Sigmoid colon (tissue), 6 donors: ENCODE measurements at regions not wholly inside any gene's neighbourhood (a gene's known extent, or its start where the extent isn't known, plus 50 kb on each side); places are given as distances from the start of the nearest gene placed in this dataset.

Experiments
- DNase-seq: peaks from one replicate; pipeline ENCODE4 v3.0.0-alpha.2; 2019
- H3K27ac ChIP-seq, 4 donors: fragments of 200-600 bp; sonication (generic); one replicate each; pipeline ENCODE4 v1.5.1; 2016 to 2019; ENCODE audit warnings: mild to moderate bottlenecking in 1 of 4
- H3K27me3 ChIP-seq, 3 donors: fragments of 200-600 bp; sonication (generic); one replicate each; pipeline ENCODE4 v1.5.1; 2019; ENCODE audit warnings: mild to moderate bottlenecking in 1 of 3
- H3K36me3 ChIP-seq, 4 donors: fragments of 200-600 bp; sonication (generic); one replicate each; pipeline ENCODE4 v1.5.1; 2016 to 2019
- H3K4me1 ChIP-seq, 4 donors: fragments of 200-600 bp; sonication (generic); one replicate each; pipeline ENCODE4 v1.5.1; 2017 to 2019
- H3K4me3 ChIP-seq, 4 donors: fragments of 200-600 bp; sonication (generic); one replicate each; pipeline ENCODE4 v1.5.1; 2017 to 2019; ENCODE audit warnings: mild to moderate bottlenecking in 2 of 4, moderate library complexity in 1 of 4
- H3K9me3 ChIP-seq, 4 donors: fragments of 200-600 bp in 3 of 4; sonication (generic) in 3 of 4; one replicate each; pipeline versions ENCODE4 v1.5.1 to v1.6.1; 2013 to 2019
- EP300 ChIP-seq, 4 donors: sonication (generic); formaldehyde crosslinking; IDR thresholded peaks; one replicate each; pipeline ENCODE4 v1.6.1; 2017; ENCODE audit warnings: antibody characterized with exemption in 4 of 4
- POLR2A ChIP-seq, 2 donors: fragments of 450-650 bp; IDR thresholded peaks; one replicate each; pipeline ENCODE4 v1.6.1; 2016; ENCODE audit warnings: antibody characterized with exemption in 2 of 2, mild to moderate bottlenecking in 2 of 2, moderate library complexity in 2 of 2
- POLR2AphosphoS5 ChIP-seq, 4 donors: sonication (generic); formaldehyde crosslinking; IDR thresholded peaks; one replicate each; pipeline ENCODE4 v1.6.1; 2017; ENCODE audit warnings: antibody characterized with exemption in 4 of 4
- WGBS, 2 donors: extraction: QIAGEN DNeasy Blood & Tissue Kit; methylation state at CpG; one replicate each; pipeline ENCODE4 v1.1.7; 2013; 5-methylcytosine and 5-hydroxymethylcytosine counted together
- intact Hi-C: fragments of 100-400 bp; cut with DNase I; formaldehyde crosslinking; loops from one replicate; pipeline ENCODE4 v1.15.1; 2023
- TF ChIP-seq, protein P1 (sequence below), 4 experiments: fragments of 450-650 bp in 3 of 4; fragments of 200-600 bp in 1 of 4; IDR thresholded peaks; one replicate each; pipeline ENCODE4 v1.5.1; 2016 to 2019; ENCODE audit warnings: antibody characterized with exemption in 4 of 4, mild to moderate bottlenecking in 3 of 4, moderate library complexity in 2 of 4
- donor health status: healthy with polysubstance abuse.
- donor health status: healthy.

DNA sequence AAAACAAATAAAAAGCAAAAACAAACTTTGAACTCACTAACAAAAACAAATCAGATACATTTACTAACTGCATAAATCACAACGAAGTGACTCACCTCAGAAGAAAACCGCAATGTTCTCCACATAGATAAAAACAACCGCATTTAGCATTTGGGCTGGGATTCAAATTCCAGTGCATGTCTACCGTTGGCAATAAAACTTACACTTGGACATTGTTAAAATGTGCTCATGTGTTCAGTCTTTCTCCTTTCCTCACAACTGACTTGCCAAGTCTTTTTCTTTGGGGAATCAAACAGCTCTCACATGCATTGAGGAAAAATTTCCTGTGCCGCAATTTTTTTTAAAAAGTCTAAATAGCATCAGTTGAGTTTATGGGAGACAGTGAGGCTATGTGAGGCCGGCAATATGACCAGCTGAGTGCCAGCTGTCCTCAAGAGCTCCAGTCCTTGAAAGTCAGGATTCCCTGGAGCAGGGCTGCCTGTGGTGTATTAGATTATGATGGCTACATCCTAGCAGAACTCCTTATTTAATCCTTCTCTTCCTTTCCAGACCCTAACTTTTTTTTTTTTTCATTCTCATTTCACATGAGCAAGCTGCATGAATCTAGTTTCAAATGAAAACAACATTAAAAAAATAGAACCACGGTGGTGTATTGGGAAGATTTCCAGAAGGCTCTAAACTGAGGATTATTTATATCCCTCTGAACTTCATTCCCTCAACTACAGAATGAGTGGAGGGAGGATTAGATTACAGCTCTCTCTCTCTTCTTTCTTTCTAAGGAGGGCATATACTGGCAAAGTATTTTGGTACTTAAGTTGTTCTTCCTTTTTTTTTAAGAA is 70.2 kb upstream of the MEIS1 start:
- Histone ChIP-seq H3K4me3 (peak overlapping the region in 1 of 4 donors; percentile 12), H3K36me3 (no peaks in the 10 kb centered on the region), H3K4me1 (peaks cover 0 to 50% (median 24%) of the 10 kb centered on the region in 4 donors), H3K9me3 (no peaks in the 10 kb centered on the region), H3K27ac (peak overlapping the region in 3 of 4 donors; percentile 68 to 81 (median 79)), H3K27me3 (no peaks in the 10 kb centered on the region)
- TF ChIP-seq, protein P1, sequence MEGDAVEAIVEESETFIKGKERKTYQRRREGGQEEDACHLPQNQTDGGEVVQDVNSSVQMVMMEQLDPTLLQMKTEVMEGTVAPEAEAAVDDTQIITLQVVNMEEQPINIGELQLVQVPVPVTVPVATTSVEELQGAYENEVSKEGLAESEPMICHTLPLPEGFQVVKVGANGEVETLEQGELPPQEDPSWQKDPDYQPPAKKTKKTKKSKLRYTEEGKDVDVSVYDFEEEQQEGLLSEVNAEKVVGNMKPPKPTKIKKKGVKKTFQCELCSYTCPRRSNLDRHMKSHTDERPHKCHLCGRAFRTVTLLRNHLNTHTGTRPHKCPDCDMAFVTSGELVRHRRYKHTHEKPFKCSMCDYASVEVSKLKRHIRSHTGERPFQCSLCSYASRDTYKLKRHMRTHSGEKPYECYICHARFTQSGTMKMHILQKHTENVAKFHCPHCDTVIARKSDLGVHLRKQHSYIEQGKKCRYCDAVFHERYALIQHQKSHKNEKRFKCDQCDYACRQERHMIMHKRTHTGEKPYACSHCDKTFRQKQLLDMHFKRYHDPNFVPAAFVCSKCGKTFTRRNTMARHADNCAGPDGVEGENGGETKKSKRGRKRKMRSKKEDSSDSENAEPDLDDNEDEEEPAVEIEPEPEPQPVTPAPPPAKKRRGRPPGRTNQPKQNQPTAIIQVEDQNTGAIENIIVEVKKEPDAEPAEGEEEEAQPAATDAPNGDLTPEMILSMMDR (IDR thresholded peaks at IDR 0.05): no peak
- TF ChIP-seq EP300 (IDR thresholded peaks at IDR 0.05): peak in 3 of 4 donors; percentile 32 to 68 (median 32)
- no peak for TF ChIP-seq POLR2A (IDR thresholded peaks at IDR 0.05)
- TF ChIP-seq POLR2AphosphoS5 (IDR thresholded peaks at IDR 0.05): peak; percentile 61 to 84 (median 78)
- intact Hi-C loops: loop anchor here (5.0 kb wide), 1 partner anchor 63 kb away; no protein-coding TSS in a partner anchor
- DNase-seq: peak; percentile 79
- 34 to 63% methylated on average over 7 of the region's 7 CpGs for WGBS, 2 donors

GRCh38 chr2:66362701-66363100 is 72.2 kb upstream of the MEIS1 start:
- Histone ChIP-seq H3K4me3 (no peak overlapping the region), H3K27ac (peak overlapping the region in 2 of 4 donors; percentile 44 to 81), H3K9me3 (no peaks in the 10 kb centered on the region), H3K4me1 (peaks cover 0 to 50% (median 24%) of the 10 kb centered on the region in 4 donors), H3K36me3 (no peaks in the 10 kb centered on the region), H3K27me3 (no peaks in the 10 kb centered on the region)
- intact Hi-C loops: loop anchor here (5.0 kb wide), 1 partner anchor 65 kb away; no protein-coding TSS in a partner anchor
- 70 to 73% methylated on average over 6 of the region's 6 CpGs for WGBS, 2 donors
- TF ChIP-seq POLR2AphosphoS5 (IDR thresholded peaks at IDR 0.05) (no peak), POLR2A (IDR thresholded peaks at IDR 0.05) (no peak), EP300 (IDR thresholded peaks at IDR 0.05) (no peak)
- TF ChIP-seq, protein P1 (IDR thresholded peaks at IDR 0.05): no peak
- DNase-seq: no peak

DNA sequence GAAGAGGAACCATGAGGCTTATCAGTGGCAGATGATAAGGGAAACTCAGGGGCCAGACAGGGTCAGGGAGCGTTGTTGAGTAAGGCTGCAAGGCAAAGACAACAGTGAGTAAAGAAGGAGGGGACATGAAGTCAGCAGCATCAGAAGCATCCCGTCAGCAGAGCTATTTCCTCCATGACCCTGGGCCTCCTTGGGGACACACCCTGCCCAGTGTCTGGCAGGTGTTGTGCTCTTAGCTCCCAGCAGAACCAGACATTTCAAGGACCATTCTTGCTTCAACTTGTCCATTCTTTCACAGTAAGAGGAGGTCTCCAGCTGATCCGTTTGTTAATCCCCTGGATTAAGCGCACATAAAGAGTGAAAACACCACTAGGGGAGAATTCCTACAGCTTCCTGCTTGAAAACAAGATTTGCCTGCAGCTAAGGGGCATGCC is 88.7 kb upstream of the MEIS1 start:
- TF ChIP-seq EP300 (IDR thresholded peaks at IDR 0.05): no peak
- no peak for TF ChIP-seq POLR2A (IDR thresholded peaks at IDR 0.05)
- TF ChIP-seq, protein P1 (IDR thresholded peaks at IDR 0.05): no peak
- no peak for TF ChIP-seq POLR2AphosphoS5 (IDR thresholded peaks at IDR 0.05)
- H3K36me3 ChIP-seq: no peaks in the 10 kb centered on the region
- WGBS, 2 donors: 33 to 46% methylated on average over 4 of the region's 4 CpGs
- no peak for DNase-seq
- H3K27ac ChIP-seq: no peak overlapping the region
- H3K27me3 ChIP-seq: no peaks in the 10 kb centered on the region
- no peaks in the 10 kb centered on the region for H3K9me3 ChIP-seq
- H3K4me1 ChIP-seq: no peaks in the 10 kb centered on the region
- H3K4me3 ChIP-seq: no peak overlapping the region
- intact Hi-C loops: no loop called here

- no peaks in the 10 kb centered on the region for H3K27me3 ChIP-seq
- H3K27ac ChIP-seq: no peak overlapping the region
- H3K4me3 ChIP-seq: no peak overlapping the region
- no peak for DNase-seq
- H3K9me3 ChIP-seq: no peaks in the 10 kb centered on the region
- no peaks in the 10 kb centered on the region for H3K36me3 ChIP-seq
- H3K4me1 ChIP-seq: no peaks in the 10 kb centered on the region
- WGBS, 2 donors: 79 to 83% methylated on average over 1 of the region's 1 CpG
- TF ChIP-seq POLR2A (IDR thresholded peaks at IDR 0.05) (no peak), POLR2AphosphoS5 (IDR thresholded peaks at IDR 0.05) (no peak), EP300 (IDR thresholded peaks at IDR 0.05) (no peak)
- TF ChIP-seq, protein P1 (IDR thresholded peaks at IDR 0.05): no peak
- intact Hi-C loops: no loop called here
Observed at GRCh38 chr2:66344087-66344663, 90.8 kb upstream of the MEIS1 start.
